ENCODE measurements at regions not wholly inside any gene's neighbourhood (a gene's known extent, or its start where the extent isn't known, plus 50 kb on each side); places are given as distances from the start of the nearest gene placed in this dataset.

- TF ChIP-seq, protein P1, sequence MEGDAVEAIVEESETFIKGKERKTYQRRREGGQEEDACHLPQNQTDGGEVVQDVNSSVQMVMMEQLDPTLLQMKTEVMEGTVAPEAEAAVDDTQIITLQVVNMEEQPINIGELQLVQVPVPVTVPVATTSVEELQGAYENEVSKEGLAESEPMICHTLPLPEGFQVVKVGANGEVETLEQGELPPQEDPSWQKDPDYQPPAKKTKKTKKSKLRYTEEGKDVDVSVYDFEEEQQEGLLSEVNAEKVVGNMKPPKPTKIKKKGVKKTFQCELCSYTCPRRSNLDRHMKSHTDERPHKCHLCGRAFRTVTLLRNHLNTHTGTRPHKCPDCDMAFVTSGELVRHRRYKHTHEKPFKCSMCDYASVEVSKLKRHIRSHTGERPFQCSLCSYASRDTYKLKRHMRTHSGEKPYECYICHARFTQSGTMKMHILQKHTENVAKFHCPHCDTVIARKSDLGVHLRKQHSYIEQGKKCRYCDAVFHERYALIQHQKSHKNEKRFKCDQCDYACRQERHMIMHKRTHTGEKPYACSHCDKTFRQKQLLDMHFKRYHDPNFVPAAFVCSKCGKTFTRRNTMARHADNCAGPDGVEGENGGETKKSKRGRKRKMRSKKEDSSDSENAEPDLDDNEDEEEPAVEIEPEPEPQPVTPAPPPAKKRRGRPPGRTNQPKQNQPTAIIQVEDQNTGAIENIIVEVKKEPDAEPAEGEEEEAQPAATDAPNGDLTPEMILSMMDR (IDR thresholded peaks at IDR 0.05; ENCODE audit: unreplicated experiment in 3 of 3) = no peak
- H3K4me3 Mint-ChIP-seq = no peak overlapping the region
- H3K27ac Mint-ChIP-seq = no peak overlapping the region
- H3K27me3 Mint-ChIP-seq (ENCODE audit: low read depth) = no peaks in the 10 kb centered on the region
- H3K36me3 Mint-ChIP-seq (ENCODE audit: low read depth) = no peaks in the 10 kb centered on the region
- H3K9me3 Mint-ChIP-seq = peaks cover 12% of the 10 kb centered on the region
- H3K4me1 Mint-ChIP-seq = no peaks in the 10 kb centered on the region
Observed at GRCh38 chr4:156538210-156538609, 433.4 kb downstream of the PDGFC start.

DNA sequence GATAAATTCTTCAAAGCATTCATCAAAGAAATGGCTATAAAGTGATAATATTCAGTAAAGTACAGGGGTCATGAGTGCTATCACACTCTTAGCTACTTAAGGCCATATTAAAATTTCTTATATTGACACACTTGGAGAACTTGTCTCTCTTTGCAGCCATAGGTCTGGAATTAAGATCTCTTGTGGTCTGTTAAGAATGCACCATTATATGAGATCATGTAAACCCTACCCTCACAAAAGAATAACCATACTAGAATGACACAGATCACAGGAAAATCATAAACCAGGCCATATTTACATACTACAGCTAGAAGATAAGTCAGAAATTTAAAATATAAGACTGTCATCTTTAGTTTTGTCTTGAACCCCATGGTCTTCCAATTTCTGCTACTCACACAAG, 434.3 kb downstream of the PDGFC start:
- TF ChIP-seq, protein P1 (IDR thresholded peaks at IDR 0.05; ENCODE audit: unreplicated experiment in 3 of 3) = no peak

DNA sequence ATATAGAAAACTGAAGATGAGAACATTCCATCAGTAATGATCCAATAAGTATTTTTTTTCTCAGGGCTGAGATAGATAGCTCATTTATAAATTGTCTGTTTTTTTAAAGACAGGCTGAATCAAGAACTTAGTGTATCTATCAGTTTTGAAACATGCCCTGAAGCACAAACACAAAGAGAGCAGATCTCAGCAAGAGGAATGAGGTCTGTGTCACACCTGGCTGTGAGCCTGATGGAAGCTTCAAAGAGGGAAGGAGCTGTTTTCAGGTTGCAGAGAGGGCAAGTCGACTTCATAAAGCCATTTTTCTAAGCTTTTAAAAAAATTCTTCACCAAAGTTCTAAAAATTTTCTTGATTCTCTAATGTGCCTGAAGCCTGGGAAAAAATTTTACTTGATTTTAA, 434.9 kb downstream of the PDGFC start:
- TF ChIP-seq, protein P1 (IDR thresholded peaks at IDR 0.05; ENCODE audit: unreplicated experiment in 3 of 3) = no peak
- H3K27me3 Mint-ChIP-seq (ENCODE audit: low read depth) = no peaks in the 10 kb centered on the region
- no peak overlapping the region for H3K27ac Mint-ChIP-seq
- no peaks in the 10 kb centered on the region for H3K4me1 Mint-ChIP-seq
- H3K4me3 Mint-ChIP-seq = no peak overlapping the region
- no peaks in the 10 kb centered on the region for H3K36me3 Mint-ChIP-seq (ENCODE audit: low read depth)
- peaks cover 18% of the 10 kb centered on the region for H3K9me3 Mint-ChIP-seq

More for the DNA sequence above, 434.3 kb downstream of the PDGFC start:
- Mint-ChIP-seq H3K4me3 (no peak overlapping the region), H3K36me3 (ENCODE audit: low read depth) (no peaks in the 10 kb centered on the region), H3K27me3 (ENCODE audit: low read depth) (no peaks in the 10 kb centered on the region), H3K4me1 (no peaks in the 10 kb centered on the region), H3K27ac (no peak overlapping the region), H3K9me3 (peaks cover 16% of the 10 kb centered on the region)

DNA sequence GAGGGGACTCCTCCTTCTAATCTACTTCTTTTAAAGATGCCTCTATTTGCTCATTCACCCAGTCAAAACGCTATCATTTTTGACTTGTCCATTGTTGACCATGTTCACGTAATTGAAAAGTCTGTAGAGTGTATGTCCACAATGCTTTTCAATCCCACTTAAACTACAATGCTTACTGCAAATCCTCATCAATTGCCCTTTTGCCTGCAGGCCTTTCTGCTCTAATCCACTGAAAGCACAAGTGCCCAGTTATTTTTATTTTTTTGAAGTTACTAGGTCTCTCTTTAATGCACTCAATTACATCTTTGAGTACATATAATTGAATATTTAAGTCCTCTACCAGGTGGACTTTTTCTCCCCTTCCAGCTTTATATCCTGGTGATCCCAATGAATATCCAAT, 437.4 kb downstream of the PDGFC start:
- Mint-ChIP-seq H3K9me3 (peaks cover 19% of the 10 kb centered on the region), H3K27me3 (ENCODE audit: low read depth) (no peaks in the 10 kb centered on the region), H3K4me1 (no peaks in the 10 kb centered on the region), H3K36me3 (ENCODE audit: low read depth) (no peaks in the 10 kb centered on the region), H3K27ac (no peak overlapping the region), H3K4me3 (no peak overlapping the region)
- TF ChIP-seq, protein P1 (IDR thresholded peaks at IDR 0.05; ENCODE audit: unreplicated experiment in 3 of 3) = no peak

GRCh38 chr4:156528216-156528615, 443.4 kb downstream of the PDGFC start:
- Mint-ChIP-seq H3K36me3 (ENCODE audit: low read depth) (no peaks in the 10 kb centered on the region), H3K27ac (peak overlapping the region in 1 of 3 experiments; percentile 48), H3K4me3 (no peak overlapping the region), H3K4me1 (no peaks in the 10 kb centered on the region), H3K9me3 (peaks cover 7% of the 10 kb centered on the region), H3K27me3 (ENCODE audit: low read depth) (no peaks in the 10 kb centered on the region)
- TF ChIP-seq, protein P1 (IDR thresholded peaks at IDR 0.05; ENCODE audit: unreplicated experiment in 3 of 3) = no peak

- Mint-ChIP-seq H3K9me3 (peaks cover 3% of the 10 kb centered on the region), H3K27me3 (ENCODE audit: low read depth) (no peaks in the 10 kb centered on the region), H3K4me1 (no peaks in the 10 kb centered on the region), H3K36me3 (ENCODE audit: low read depth) (no peaks in the 10 kb centered on the region), H3K27ac (peak overlapping the region in 1 of 3 experiments; percentile 48), H3K4me3 (no peak overlapping the region)
- TF ChIP-seq, protein P1 (IDR thresholded peaks at IDR 0.05; ENCODE audit: unreplicated experiment in 3 of 3) = no peak
Observed at GRCh38 chr4:156527237-156527993, 444.2 kb downstream of the PDGFC start.

All from nephron (organoid).